ENCODE measurements at regions not wholly inside any gene's neighbourhood (a gene's known extent, or its start where the extent isn't known, plus 50 kb on each side); places are given as distances from the start of the nearest gene placed in this dataset.
A peak's percentile ranks its signal among the peaks of the same experiment; 100 is the strongest.

- Histone ChIP-seq H3K9me3 (ENCODE audit: control insufficient read depth, insufficient read depth, low read length) (peaks cover 13% of the 10 kb centered on the region), H3K4me3 (ENCODE audit: low read depth, low read length) (no peak overlapping the region), H3K27me3 (ENCODE audit: control insufficient read depth, insufficient read depth, low read length) (no peaks in the 10 kb centered on the region), H3K27ac (ENCODE audit: low read depth, low read length) (no peak overlapping the region)
- ChIA-PET CTCF (no interaction called here), POLR2A (no interaction called here)
- TF ChIP-seq CTCF (IDR thresholded peaks at IDR 0.05; ENCODE audit: low read depth, low read length) = no peak
- DNase-seq (ENCODE audit: low read depth, low spot score) = no peak
Measured at GRCh38 chr11:110782616-110783015, 70.4 kb upstream of the ARHGAP20 start.

DNA sequence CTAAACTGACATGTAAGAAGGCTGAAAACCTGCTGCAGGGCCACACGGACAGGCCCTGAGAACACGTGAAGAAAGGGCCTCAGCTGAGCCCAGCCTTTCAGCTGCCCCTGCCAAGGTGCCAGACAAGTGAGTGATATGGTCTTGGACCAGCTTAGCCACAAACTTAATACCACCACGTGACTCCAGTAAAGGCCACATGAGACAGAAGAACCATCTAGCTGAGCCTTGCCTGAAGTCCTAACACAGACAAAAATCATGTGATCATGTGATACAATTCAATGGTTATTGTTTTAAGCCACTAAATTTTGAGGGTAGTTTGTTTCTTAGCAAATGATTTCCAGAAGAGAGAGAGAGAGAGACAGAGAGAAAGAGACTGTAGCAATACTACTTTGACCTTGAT is 66.9 kb upstream of the ARHGAP20 start:
- ChIA-PET CTCF (interaction anchor here (0.6 to 1.2 kb wide), 3 partner anchors 10 to 16 kb away, joined by 3 to 4 read pairs (median 3); no protein-coding TSS in a partner anchor), POLR2A (no interaction called here)
- Histone ChIP-seq H3K4me3 (ENCODE audit: low read depth, low read length) (no peak overlapping the region), H3K27ac (ENCODE audit: low read depth, low read length) (no peak overlapping the region), H3K27me3 (ENCODE audit: control insufficient read depth, insufficient read depth, low read length) (no peaks in the 10 kb centered on the region), H3K9me3 (ENCODE audit: control insufficient read depth, insufficient read depth, low read length) (peaks cover 5% of the 10 kb centered on the region)
- no peak for DNase-seq (ENCODE audit: low read depth, low spot score)
- no peak for TF ChIP-seq CTCF (IDR thresholded peaks at IDR 0.05; ENCODE audit: low read depth, low read length)

GRCh38 chr11:110778343-110778742 is 66.1 kb upstream of the ARHGAP20 start:
- CTCF ChIA-PET = interaction anchor here (0.7 to 1.2 kb wide), 3 partner anchors 11 to 753 kb away, joined by 3 read pairs; no protein-coding TSS in a partner anchor
- POLR2A ChIA-PET = no interaction called here
- DNase-seq (ENCODE audit: low read depth, low spot score) = no peak
- Histone ChIP-seq H3K27me3 (ENCODE audit: control insufficient read depth, insufficient read depth, low read length) (no peaks in the 10 kb centered on the region), H3K9me3 (ENCODE audit: control insufficient read depth, insufficient read depth, low read length) (peaks cover 5% of the 10 kb centered on the region), H3K27ac (ENCODE audit: low read depth, low read length) (peak overlapping the region; percentile 49), H3K4me3 (ENCODE audit: low read depth, low read length) (no peak overlapping the region)
- no peak for TF ChIP-seq CTCF (IDR thresholded peaks at IDR 0.05; ENCODE audit: low read depth, low read length)

DNA sequence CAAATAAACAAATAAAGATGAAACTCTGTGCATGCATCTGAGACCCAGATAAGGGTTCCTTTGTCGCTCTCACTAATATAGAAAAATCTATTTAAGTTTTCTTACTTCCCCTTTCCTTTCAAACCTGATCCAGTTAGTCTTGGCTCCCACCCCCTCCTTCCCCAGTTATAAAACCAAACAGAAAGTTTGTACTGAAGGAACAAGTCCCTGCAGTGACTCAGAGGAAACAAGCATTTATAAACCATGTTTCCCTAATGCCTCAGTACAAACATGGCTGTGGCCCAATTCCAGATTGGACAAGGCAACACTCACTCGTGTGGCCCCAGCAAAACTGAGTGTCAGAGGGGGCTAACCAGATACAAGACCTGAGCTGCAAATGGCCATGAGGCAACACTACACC is 65.5 kb upstream of the ARHGAP20 start:
- POLR2A ChIA-PET = no interaction called here
- no peak for TF ChIP-seq CTCF (IDR thresholded peaks at IDR 0.05; ENCODE audit: low read depth, low read length)
- Histone ChIP-seq H3K27ac (ENCODE audit: low read depth, low read length) (peak overlapping the region; percentile 12), H3K27me3 (ENCODE audit: control insufficient read depth, insufficient read depth, low read length) (no peaks in the 10 kb centered on the region), H3K9me3 (ENCODE audit: control insufficient read depth, insufficient read depth, low read length) (peaks cover 5% of the 10 kb centered on the region), H3K4me3 (ENCODE audit: low read depth, low read length) (no peak overlapping the region)
- no peak for DNase-seq (ENCODE audit: low read depth, low spot score)
- CTCF ChIA-PET = interaction anchor here (0.7 kb wide), 1 partner anchor 754 kb away, joined by 3 read pairs; no protein-coding TSS in a partner anchor

DNA sequence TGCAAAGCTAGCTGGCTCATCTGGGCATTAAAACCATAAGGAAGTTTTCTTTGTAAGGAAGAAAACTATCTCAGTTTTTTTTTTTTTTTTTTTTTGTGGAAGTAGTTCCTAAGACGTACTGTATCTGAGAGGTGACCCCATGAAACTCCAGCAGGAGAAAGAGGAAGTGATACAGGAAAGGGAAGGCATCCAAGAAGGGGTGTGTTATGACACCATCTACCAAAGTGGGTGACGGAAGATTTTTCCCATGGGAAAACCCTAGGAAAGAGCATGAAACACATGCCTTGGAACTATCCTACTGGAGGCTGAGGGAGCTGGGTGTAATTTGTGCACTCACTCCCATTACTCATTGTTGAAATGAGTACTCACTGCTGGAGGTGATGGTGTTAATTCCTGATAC is 63.8 kb upstream of the ARHGAP20 start:
- ChIA-PET CTCF (interaction anchor here (1.1 kb wide), 1 partner anchor 13 kb away, joined by 3 read pairs; no protein-coding TSS in a partner anchor), POLR2A (no interaction called here)
- Histone ChIP-seq H3K4me3 (ENCODE audit: low read depth, low read length) (no peak overlapping the region), H3K27me3 (ENCODE audit: control insufficient read depth, insufficient read depth, low read length) (no peaks in the 10 kb centered on the region), H3K9me3 (ENCODE audit: control insufficient read depth, insufficient read depth, low read length) (peaks cover 5% of the 10 kb centered on the region), H3K27ac (ENCODE audit: low read depth, low read length) (no peak overlapping the region)
- no peak for TF ChIP-seq CTCF (IDR thresholded peaks at IDR 0.05; ENCODE audit: low read depth, low read length)
- no peak for DNase-seq (ENCODE audit: low read depth, low spot score)
